ENCODE measurements at regions not wholly inside any gene's neighbourhood (a gene's known extent, or its start where the extent isn't known, plus 50 kb on each side); places are given as distances from the start of the nearest gene placed in this dataset.

DNA sequence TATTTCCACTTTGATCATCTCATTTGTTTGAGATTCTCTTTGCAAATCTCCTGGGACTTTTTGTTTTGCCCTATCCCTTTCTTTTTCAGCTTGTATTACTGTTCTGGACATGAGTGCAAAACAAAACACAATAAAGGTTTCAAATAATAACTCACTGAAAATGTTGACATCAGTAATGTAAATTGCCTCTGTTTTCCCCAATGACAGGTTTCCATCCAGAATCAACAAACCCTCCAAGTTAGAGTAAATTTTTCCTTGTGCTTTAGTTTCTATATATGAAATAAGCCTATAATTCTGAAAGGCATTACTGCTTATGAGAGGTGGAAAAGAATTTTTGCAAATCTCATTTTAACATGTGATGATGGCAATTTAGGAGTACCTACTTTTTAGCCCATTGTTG, 187.0 kb upstream of the ANO3 start:
- DNase-seq, result no peak
- H3K27ac ChIP-seq, result no peak overlapping the region
- H3K27me3 ChIP-seq, result no peaks in the 10 kb centered on the region
- no peaks in the 10 kb centered on the region for H3K4me1 ChIP-seq
- intact Hi-C loops (cut with DNase I), result no loop called here
- H3K4me3 ChIP-seq, result no peak overlapping the region
- no peaks in the 10 kb centered on the region for H3K9me3 ChIP-seq
- TF ChIP-seq CTCF (IDR thresholded peaks at IDR 0.05) (no peak), POLR2A (IDR thresholded peaks at IDR 0.05) (no peak)
- no peaks in the 10 kb centered on the region for H3K36me3 ChIP-seq

GRCh38 chr11:26149585-26149984, 182.3 kb upstream of the ANO3 start:
- Histone ChIP-seq H3K27me3 (no peaks in the 10 kb centered on the region), H3K4me3 (no peak overlapping the region), H3K27ac (no peak overlapping the region), H3K4me1 (no peaks in the 10 kb centered on the region), H3K36me3 (no peaks in the 10 kb centered on the region), H3K9me3 (no peaks in the 10 kb centered on the region)
- intact Hi-C loops (cut with DNase I), result no loop called here
- DNase-seq, result no peak
- TF ChIP-seq POLR2A (IDR thresholded peaks at IDR 0.05) (no peak), CTCF (IDR thresholded peaks at IDR 0.05) (no peak)
- WGBS, 2 donors, result 70 to 92% methylated on average over 4 to 20 of the region's 21 CpGs

GRCh38 chr11:26150031-26150430, 181.9 kb upstream of the ANO3 start:
- TF ChIP-seq POLR2A (IDR thresholded peaks at IDR 0.05), result no peak
- TF ChIP-seq CTCF (IDR thresholded peaks at IDR 0.05), result no peak
- H3K27ac ChIP-seq, result no peak overlapping the region
- intact Hi-C loops (cut with DNase I), result no loop called here
- H3K36me3 ChIP-seq, result no peaks in the 10 kb centered on the region
- H3K4me1 ChIP-seq, result no peaks in the 10 kb centered on the region
- 65 to 89% methylated on average over 6 of the region's 8 CpGs for WGBS, 2 donors
- no peaks in the 10 kb centered on the region for H3K9me3 ChIP-seq
- no peak for DNase-seq
- H3K4me3 ChIP-seq, result no peak overlapping the region
- H3K27me3 ChIP-seq, result no peaks in the 10 kb centered on the region

GRCh38 chr11:26158251-26158650, 173.7 kb upstream of the ANO3 start:
- Histone ChIP-seq H3K4me1 (no peaks in the 10 kb centered on the region), H3K27me3 (no peaks in the 10 kb centered on the region), H3K27ac (no peak overlapping the region), H3K36me3 (no peaks in the 10 kb centered on the region), H3K4me3 (no peak overlapping the region), H3K9me3 (no peaks in the 10 kb centered on the region)
- intact Hi-C loops (cut with DNase I), result no loop called here
- TF ChIP-seq POLR2A (IDR thresholded peaks at IDR 0.05) (no peak), CTCF (IDR thresholded peaks at IDR 0.05) (no peak)
- no peak for DNase-seq
- WGBS, 2 donors, result 44 to 56% methylated on average over 3 of the region's 3 CpGs

GRCh38 chr11:26162291-26162690, 169.6 kb upstream of the ANO3 start:
- 58 to 77% methylated on average over 2 of the region's 2 CpGs for WGBS, 2 donors
- no peak for TF ChIP-seq POLR2A (IDR thresholded peaks at IDR 0.05)
- H3K9me3 ChIP-seq, result no peaks in the 10 kb centered on the region
- H3K36me3 ChIP-seq, result no peaks in the 10 kb centered on the region
- H3K27me3 ChIP-seq, result no peaks in the 10 kb centered on the region
- no peak overlapping the region for H3K4me3 ChIP-seq
- H3K4me1 ChIP-seq, result no peaks in the 10 kb centered on the region
- intact Hi-C loops (cut with DNase I), result no loop called here
- no peak overlapping the region for H3K27ac ChIP-seq
- no peak for DNase-seq

GRCh38 chr11:26186389-26186788, 145.5 kb upstream of the ANO3 start:
- no peak for DNase-seq
- no peak overlapping the region for H3K4me3 ChIP-seq
- no peak for TF ChIP-seq POLR2A (IDR thresholded peaks at IDR 0.05)
- TF ChIP-seq CTCF (IDR thresholded peaks at IDR 0.05), result no peak
- 37 to 54% methylated on average over 2 of the region's 2 CpGs for WGBS, 2 donors
- no peaks in the 10 kb centered on the region for H3K36me3 ChIP-seq
- intact Hi-C loops (cut with DNase I), result no loop called here
- H3K27me3 ChIP-seq, result no peaks in the 10 kb centered on the region
- H3K4me1 ChIP-seq, result no peaks in the 10 kb centered on the region
- H3K27ac ChIP-seq, result no peak overlapping the region
- no peaks in the 10 kb centered on the region for H3K9me3 ChIP-seq
